GM21723 (cell line): ENCODE measurements at regions not wholly inside any gene's neighbourhood (a gene's known extent, or its start where the extent isn't known, plus 50 kb on each side); places are given as distances from the start of the nearest gene placed in this dataset.

Experiments
- ATAC-seq: cut with Tn5 transposase; IDR thresholded peaks from one replicate; pipeline ENCODE4 v1.9.1; 2021; ENCODE audit warnings: mild to moderate bottlenecking, moderate library complexity; ENCODE audit not compliant: unreplicated experiment

- ATAC-seq: no peak
Observed at GRCh38 chr5:116389601-116390000, 185.0 kb downstream of the SEMA6A start.

- ATAC-seq: no peak
Observed at GRCh38 chr5:116388564-116389258, 185.9 kb downstream of the SEMA6A start.

GRCh38 chr5:116387738-116388137 lies 186.9 kb downstream of the SEMA6A start:
- no peak for ATAC-seq

GRCh38 chr5:116386633-116387032 lies 188.0 kb downstream of the SEMA6A start:
- ATAC-seq: no peak

GRCh38 chr5:116382874-116383266 lies 191.8 kb downstream of the SEMA6A start:
- no peak for ATAC-seq

- no peak for ATAC-seq
Observed at GRCh38 chr5:116382032-116382873, 192.4 kb downstream of the SEMA6A start.

- ATAC-seq: no peak
Observed at GRCh38 chr5:116381201-116381600, 193.4 kb downstream of the SEMA6A start.

- no peak for ATAC-seq
Observed at GRCh38 chr5:116380621-116381020, 194.0 kb downstream of the SEMA6A start.

- no peak for ATAC-seq
Observed at GRCh38 chr5:116379306-116379705, 195.3 kb downstream of the SEMA6A start.

- no peak for ATAC-seq
Observed at GRCh38 chr5:116378777-116379121, 195.9 kb downstream of the SEMA6A start.

- ATAC-seq: no peak
Observed at GRCh38 chr5:116378007-116378776, 196.4 kb downstream of the SEMA6A start.

GRCh38 chr5:116377276-116378006 lies 197.2 kb downstream of the SEMA6A start:
- ATAC-seq: no peak

GRCh38 chr5:116375926-116376325 lies 198.7 kb downstream of the SEMA6A start:
- no peak for ATAC-seq

GRCh38 chr5:116374434-116374852 lies 200.2 kb downstream of the SEMA6A start:
- ATAC-seq: peak; percentile 71

- ATAC-seq: no peak
Observed at GRCh38 chr5:116372931-116373597, 201.6 kb downstream of the SEMA6A start.

GRCh38 chr5:116371935-116372334 lies 202.7 kb downstream of the SEMA6A start:
- no peak for ATAC-seq

- ATAC-seq: no peak
Observed at GRCh38 chr5:116371431-116371830, 203.2 kb downstream of the SEMA6A start.

GRCh38 chr5:116370886-116371285 lies 203.7 kb downstream of the SEMA6A start:
- no peak for ATAC-seq

- no peak for ATAC-seq
Observed at GRCh38 chr5:116370149-116370548, 204.5 kb downstream of the SEMA6A start.

- peak; percentile 47 for ATAC-seq
Observed at GRCh38 chr5:116365006-116365496, 209.6 kb downstream of the SEMA6A start.
